CD14-positive monocyte (primary cell): ENCODE measurements at regions not wholly inside any gene's neighbourhood (a gene's known extent, or its start where the extent isn't known, plus 50 kb on each side); places are given as distances from the start of the nearest gene placed in this dataset.

ENCODE experiments used
- DNase-seq, 3 donors: peaks; one replicate each; pipeline ENCODE4 v3.0.0-alpha.2; 2011 to 2022
- H2AFZ ChIP-seq: 2 replicates; pipeline ENCODE4 v1.6.0; 2012; ENCODE audit warnings: mild to moderate bottlenecking, low read depth, low read length, inconsistent platforms; ENCODE audit not compliant: insufficient read depth, poor library complexity, severe bottlenecking
- H3K27ac ChIP-seq, 2 donors: 1 replicate in 1 of 2; 2 replicates in 1 of 2; pipeline ENCODE4 v1.5.1; 2012 to 2013; ENCODE audit warnings: low read length in 2 of 2, control low read depth in 1 of 2, inconsistent platforms in 1 of 2, low read depth in 1 of 2, mild to moderate bottlenecking in 1 of 2
- H3K27me3 ChIP-seq, 2 donors: one replicate each; pipeline versions ENCODE4 v1.6.0 to v1.6.1; 2011 to 2013; ENCODE audit warnings: low read length in 2 of 2; ENCODE audit not compliant: control insufficient read depth in 2 of 2, insufficient read depth in 2 of 2
- H3K36me3 ChIP-seq, 2 donors: replicated peaks in 1 of 2; 1 replicate in 1 of 2; 2 replicates in 1 of 2; pipeline versions ENCODE4 v1.5.1 to v1.6.1; 2012 to 2013; ENCODE audit warnings: low read length in 2 of 2, control low read depth in 1 of 2, inconsistent platforms in 1 of 2, mild to moderate bottlenecking in 1 of 2; ENCODE audit not compliant: insufficient read depth in 2 of 2, control insufficient read depth in 1 of 2
- H3K4me1 ChIP-seq, 2 donors: 1 replicate in 1 of 2; 2 replicates in 1 of 2; pipeline versions ENCODE4 v1.5.1 to v1.6.1; 2012 to 2013; ENCODE audit warnings: low read length in 2 of 2, control low read depth in 1 of 2, inconsistent platforms in 1 of 2, mild to moderate bottlenecking in 1 of 2, moderate library complexity in 1 of 2; ENCODE audit not compliant: insufficient read depth in 2 of 2, control insufficient read depth in 1 of 2
- H3K4me2 ChIP-seq: replicated peaks from 2 replicates; pipeline ENCODE3; 2012; ENCODE audit warnings: low read length, moderate library complexity, mild to moderate bottlenecking; ENCODE audit not compliant: poor library complexity, severe bottlenecking; ENCODE audit errors: extremely low read depth
- H3K4me3 ChIP-seq, 3 experiments: fragments of 200-600 bp in 1 of 3; sonication (generic) in 1 of 3; replicated peaks in 1 of 3; 1 replicate in 2 of 3; 2 replicates in 1 of 3; pipeline ENCODE4 v1.5.1; 2011 to 2013; ENCODE audit warnings: low read length in 3 of 3, mild to moderate bottlenecking in 3 of 3, control low read depth in 2 of 3, low read depth in 2 of 3, inconsistent platforms in 1 of 3, moderate library complexity in 1 of 3
- H3K79me2 ChIP-seq: 2 replicates; pipeline ENCODE4 v1.6.0; 2012; ENCODE audit warnings: mild to moderate bottlenecking, control low read depth, inconsistent platforms, low read length, moderate library complexity; ENCODE audit not compliant: insufficient read depth
- H3K9ac ChIP-seq: 2 replicates; pipeline ENCODE4 v1.6.0; 2017; ENCODE audit warnings: low read length, mild to moderate bottlenecking; ENCODE audit not compliant: insufficient read depth, poor library complexity, severe bottlenecking
- H3K9me3 ChIP-seq, 2 donors: replicated peaks in 1 of 2; 1 replicate in 1 of 2; 2 replicates in 1 of 2; pipeline versions ENCODE4 v1.5.1 to v1.6.1; 2012 to 2013; ENCODE audit warnings: low read length in 2 of 2, control low read depth in 1 of 2; ENCODE audit not compliant: control insufficient read depth in 1 of 2, insufficient read depth in 1 of 2
- H4K20me1 ChIP-seq: 2 replicates; pipeline ENCODE4 v1.6.0; 2012; ENCODE audit warnings: mild to moderate bottlenecking, low read length, control low read depth, moderate library complexity; ENCODE audit not compliant: insufficient read depth
- H3K27ac Mint-ChIP-seq, 7 donors: one replicate each; pipeline ENCODE4 v1.8.0; 2020; ENCODE audit warnings: mild to moderate bottlenecking in 7 of 7, mixed read lengths in 7 of 7, moderate library complexity in 6 of 7, inconsistent platforms in 2 of 7
- H3K27me3 Mint-ChIP-seq, 3 donors: one replicate each; pipeline ENCODE4 v1.8.0; 2021 to 2022; ENCODE audit warnings: low read depth in 3 of 3, mild to moderate bottlenecking in 3 of 3, mixed read lengths in 3 of 3, moderate library complexity in 3 of 3, inconsistent platforms in 1 of 3
- H3K36me3 Mint-ChIP-seq, 2 donors: one replicate each; pipeline ENCODE4 v1.8.0; 2020; ENCODE audit warnings: mixed read lengths in 2 of 2, inconsistent platforms in 1 of 2, mild to moderate bottlenecking in 1 of 2
- H3K4me1 Mint-ChIP-seq: one replicate; pipeline ENCODE4 v1.8.0; 2020; ENCODE audit warnings: mild to moderate bottlenecking, mixed read lengths
- H3K4me3 Mint-ChIP-seq, 2 donors: one replicate each; pipeline ENCODE4 v1.8.0; 2020; ENCODE audit warnings: mild to moderate bottlenecking in 2 of 2, mixed read lengths in 2 of 2, moderate library complexity in 1 of 2
- H3K9me3 Mint-ChIP-seq, 7 donors: one replicate each; pipeline ENCODE4 v1.8.0; 2020 to 2022; ENCODE audit warnings: mixed read lengths in 7 of 7, mild to moderate bottlenecking in 6 of 7, moderate library complexity in 6 of 7, inconsistent platforms in 2 of 7
- CTCF ChIP-seq: fragments of 200-600 bp; IDR thresholded peaks from one replicate; pipeline ENCODE4 v1.8.0; 2022; ENCODE audit warnings: antibody characterized with exemption, mild to moderate bottlenecking
- WGBS: methylation state at CpG from one replicate; pipeline ENCODE4 v1.1.5; 2013; ENCODE audit warnings: missing lambda C conversion rate; ENCODE audit not compliant: insufficient coverage; 5-methylcytosine and 5-hydroxymethylcytosine counted together
- intact Hi-C, 2 donors: fragments of 100-400 bp; cut with micrococcal nuclease; formaldehyde crosslinking; loops; one replicate each; pipeline versions ENCODE4 v1.15.0 to v1.15.1; 2023

GRCh38 chr7:91336106-91336505 is 71.9 kb downstream of the FZD1 start:
- Histone ChIP-seq H3K4me1 (peaks cover 0 to 6% of the 10 kb centered on the region in 2 donors), H3K9me3 (no peaks in the 10 kb centered on the region), H3K4me3 (no peak overlapping the region), H3K9ac (no peak overlapping the region), H4K20me1 (no peaks in the 10 kb centered on the region), H3K27ac (no peak overlapping the region), H3K27me3 (no peaks in the 10 kb centered on the region), H2AFZ (no peak overlapping the region), H3K79me2 (no peaks in the 10 kb centered on the region), H3K4me2 (no peak overlapping the region), H3K36me3 (no peaks in the 10 kb centered on the region)
- TF ChIP-seq CTCF, result no peak
- H3K27ac Mint-ChIP-seq, result no peak overlapping the region
- no peaks in the 10 kb centered on the region for H3K36me3 Mint-ChIP-seq
- DNase-seq, result no peak
- peaks cover 8% of the 10 kb centered on the region for H3K4me1 Mint-ChIP-seq
- peaks cover 0 to 6% (median 3%) of the 10 kb centered on the region in 7 donors for H3K9me3 Mint-ChIP-seq
- WGBS, result 88% methylated on average over 2 of the region's 2 CpGs
- H3K27me3 Mint-ChIP-seq, result peaks cover 0 to 3% (median 1%) of the 10 kb centered on the region in 3 donors
- intact Hi-C loops, result no loop called here
- H3K4me3 Mint-ChIP-seq, result no peak overlapping the region

GRCh38 chr7:91338226-91339020 is 74.2 kb downstream of the FZD1 start:
- H3K4me2 ChIP-seq, result no peak overlapping the region
- no peak overlapping the region for H3K4me3 Mint-ChIP-seq
- peaks cover 6% of the 10 kb centered on the region for H3K4me1 Mint-ChIP-seq
- no peaks in the 10 kb centered on the region for H3K36me3 Mint-ChIP-seq
- H3K27me3 Mint-ChIP-seq, result peaks cover 0 to 2% (median under 1%) of the 10 kb centered on the region in 3 donors
- H3K9ac ChIP-seq, result no peak overlapping the region
- H3K27me3 ChIP-seq, result no peaks in the 10 kb centered on the region
- H3K27ac Mint-ChIP-seq, result no peak overlapping the region
- no peaks in the 10 kb centered on the region for H3K36me3 ChIP-seq
- no peak for TF ChIP-seq CTCF
- peaks cover 0 to 6% (median 2%) of the 10 kb centered on the region in 7 donors for H3K9me3 Mint-ChIP-seq
- intact Hi-C loops, result no loop called here
- no CpG with 5 or more reads among the region's 3 CpGs for WGBS
- H3K27ac ChIP-seq, result no peak overlapping the region
- H4K20me1 ChIP-seq, result no peaks in the 10 kb centered on the region
- peaks cover 0 to 5% of the 10 kb centered on the region in 2 donors for H3K4me1 ChIP-seq
- H3K4me3 ChIP-seq, result no peak overlapping the region
- no peak for DNase-seq
- H2AFZ ChIP-seq, result no peak overlapping the region
- no peaks in the 10 kb centered on the region for H3K9me3 ChIP-seq
- H3K79me2 ChIP-seq, result no peaks in the 10 kb centered on the region
